ENCODE measurements at regions not wholly inside any gene's neighbourhood (a gene's known extent, or its start where the extent isn't known, plus 50 kb on each side); places are given as distances from the start of the nearest gene placed in this dataset.
A peak's percentile ranks its signal among the peaks of the same experiment; 100 is the strongest.

GRCh38 chr10:9301148-9301547 lies 1246.7 kb downstream of the GATA3 start:
- DNase-seq, result no peak
- Histone ChIP-seq H3K9me3 (no peaks in the 10 kb centered on the region), H3K27me3 (no peaks in the 10 kb centered on the region), H3K4me1 (no peaks in the 10 kb centered on the region), H3K4me3 (no peak overlapping the region), H3K27ac (no peak overlapping the region), H3K36me3 (no peaks in the 10 kb centered on the region)
- TF ChIP-seq CTCF (IDR thresholded peaks at IDR 0.05), result no peak
- TF ChIP-seq POLR2A (IDR thresholded peaks at IDR 0.05), result no peak
- no peak for TF ChIP-seq POLR2AphosphoS5 (IDR thresholded peaks at IDR 0.05)
- TF ChIP-seq EP300 (IDR thresholded peaks at IDR 0.05), result no peak
- intact Hi-C loops (cut with DNase I), result no loop called here
- 53 to 69% methylated on average over 2 of the region's 2 CpGs for WGBS, 2 donors

- H3K27me3 ChIP-seq, result no peaks in the 10 kb centered on the region
- DNase-seq, result no peak
- no peaks in the 10 kb centered on the region for H3K4me1 ChIP-seq
- H3K27ac ChIP-seq, result no peak overlapping the region
- no peak overlapping the region for H3K4me3 ChIP-seq
- intact Hi-C loops (cut with DNase I), result no loop called here
- H3K36me3 ChIP-seq, result no peaks in the 10 kb centered on the region
- 47 to 64% methylated on average over 4 of the region's 4 CpGs for WGBS, 2 donors
- H3K9me3 ChIP-seq, result no peaks in the 10 kb centered on the region
- TF ChIP-seq POLR2A (IDR thresholded peaks at IDR 0.05) (no peak), CTCF (IDR thresholded peaks at IDR 0.05) (no peak), POLR2AphosphoS5 (IDR thresholded peaks at IDR 0.05) (no peak), EP300 (IDR thresholded peaks at IDR 0.05) (no peak)
Measured at GRCh38 chr10:9301554-9301953, 1247.1 kb downstream of the GATA3 start.

- no peaks in the 10 kb centered on the region for H3K27me3 ChIP-seq
- no peaks in the 10 kb centered on the region for H3K9me3 ChIP-seq
- 37 to 46% methylated on average over 3 of the region's 3 CpGs for WGBS, 2 donors
- H3K4me1 ChIP-seq, result no peaks in the 10 kb centered on the region
- intact Hi-C loops (cut with DNase I), result no loop called here
- TF ChIP-seq POLR2AphosphoS5 (IDR thresholded peaks at IDR 0.05) (no peak), EP300 (IDR thresholded peaks at IDR 0.05) (no peak), POLR2A (IDR thresholded peaks at IDR 0.05) (no peak), CTCF (IDR thresholded peaks at IDR 0.05) (peak in 2 of 4 experiments; percentile 18 to 23)
- no peaks in the 10 kb centered on the region for H3K36me3 ChIP-seq
- no peak for DNase-seq
- no peak overlapping the region for H3K4me3 ChIP-seq
- H3K27ac ChIP-seq, result no peak overlapping the region
Measured at GRCh38 chr10:9302140-9302746, 1247.8 kb downstream of the GATA3 start.

GRCh38 chr10:9305018-9305655 lies 1250.6 kb downstream of the GATA3 start:
- Histone ChIP-seq H3K4me3 (no peak overlapping the region), H3K36me3 (no peaks in the 10 kb centered on the region), H3K4me1 (no peaks in the 10 kb centered on the region), H3K27ac (no peak overlapping the region), H3K9me3 (no peaks in the 10 kb centered on the region), H3K27me3 (no peaks in the 10 kb centered on the region)
- intact Hi-C loops (cut with DNase I), result no loop called here
- DNase-seq, result no peak
- 64 to 79% methylated on average over 6 of the region's 6 CpGs for WGBS, 2 donors
- TF ChIP-seq POLR2A (IDR thresholded peaks at IDR 0.05), result no peak
- no peak for TF ChIP-seq EP300 (IDR thresholded peaks at IDR 0.05)
- peak in 1 of 4 experiments; percentile 19 for TF ChIP-seq CTCF (IDR thresholded peaks at IDR 0.05)
- TF ChIP-seq POLR2AphosphoS5 (IDR thresholded peaks at IDR 0.05), result no peak
